ENCODE measurements at regions not wholly inside any gene's neighbourhood (a gene's known extent, or its start where the extent isn't known, plus 50 kb on each side); places are given as distances from the start of the nearest gene placed in this dataset.

DNA sequence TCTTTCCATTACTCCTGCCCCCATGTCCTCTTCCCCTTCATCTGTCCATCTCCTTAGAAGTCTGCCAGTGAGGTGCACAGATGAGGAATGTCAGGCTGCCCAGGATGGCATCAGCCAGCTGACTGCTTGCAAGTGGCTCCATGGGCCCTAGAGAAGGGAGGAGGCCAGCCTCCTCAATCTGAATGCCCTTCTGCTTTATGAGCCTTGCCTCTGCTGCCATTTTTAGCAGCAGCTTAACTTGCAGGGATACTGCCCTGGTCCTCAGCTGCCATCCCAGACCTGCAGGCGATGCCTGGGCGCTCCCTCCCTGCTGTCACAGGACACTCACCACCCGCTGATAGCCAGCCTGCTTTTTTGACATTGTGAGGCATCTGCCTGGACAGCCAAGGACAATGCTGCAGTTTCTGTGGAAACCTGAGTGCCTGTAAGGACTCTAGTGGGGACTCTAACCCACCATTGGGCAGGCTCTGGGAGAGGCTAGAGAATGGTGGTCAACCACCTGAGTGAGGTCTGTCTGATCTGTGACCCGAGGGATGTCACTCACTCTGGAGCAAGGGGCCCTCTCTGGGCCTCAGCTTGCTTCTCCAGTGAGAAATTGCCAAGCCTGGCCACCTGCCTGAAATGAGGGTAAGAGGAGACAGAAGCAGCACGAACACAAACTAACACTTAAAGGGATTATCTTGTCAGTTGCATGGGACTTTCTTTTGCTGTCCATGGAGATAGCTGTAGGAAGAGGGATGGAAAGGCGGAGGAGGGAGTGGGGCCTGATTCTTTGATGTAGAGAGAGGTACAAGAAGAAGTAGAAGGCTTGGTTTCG is 185.0 kb downstream of the MIS18A start:
- WGBS (ENCODE audit: insufficient coverage, insufficient replicate concordance, low lambda C conversion rate, missing lambda C conversion rate) = 6% methylated on average over 7 of the region's 7 CpGs
- Histone ChIP-seq H3K36me3 (ENCODE audit: control insufficient read depth in 2 of 2, insufficient read depth in 2 of 2, low read length in 1 of 2) (no peaks in the 10 kb centered on the region), H2AFZ (ENCODE audit: control insufficient read depth, low read depth, low read length) (no peak overlapping the region), H4K20me1 (ENCODE audit: control insufficient read depth, insufficient read depth) (no peaks in the 10 kb centered on the region), H3K79me2 (ENCODE audit: control insufficient read depth, insufficient read depth, low read length) (no peaks in the 10 kb centered on the region), H3K27me3 (replicated peaks in 1 of 2; ENCODE audit: control insufficient read depth in 2 of 2, insufficient read depth in 2 of 2, low read length in 1 of 2) (no peaks in the 10 kb centered on the region), H3K4me3 (no peak overlapping the region), H3K9ac (ENCODE audit: control insufficient read depth, insufficient read depth, low read length) (no peak overlapping the region), H3K9me3 (replicated peaks; ENCODE audit: control insufficient read depth, insufficient read depth, low read length) (no peaks in the 10 kb centered on the region; the same call in 2 of the 3 replicates), H3K4me2 (ENCODE audit: control insufficient read depth, insufficient read depth) (no peak overlapping the region), H3K27ac (ENCODE audit: control insufficient read depth, insufficient read depth) (no peak overlapping the region), H3K4me1 (ENCODE audit: control insufficient read depth, insufficient read depth, low read length) (no peaks in the 10 kb centered on the region)
- intact Hi-C loops (cut with micrococcal nuclease; ENCODE audit: unreplicated experiment) (no loop called here), in situ Hi-C loops (cut with MboI) (no loop called here)
- no TSS peak for BruUV-seq (replicated peaks)
- ChIA-PET CTCF (no interaction called here), RAD21 (ENCODE audit: unreplicated experiment) (no interaction called here), POLR2A (no interaction called here), SMC1A (ENCODE audit: uncharacterized antibody, unreplicated experiment) (no interaction called here)
- DNase-seq (ENCODE audit: low read depth, low spot score) = no peak
- FAIRE-seq = no peak
- no peak for ATAC-seq
- no peak for TF ChIP-seq ZZZ3 (IDR thresholded peaks at IDR 0.05; ENCODE audit: control insufficient read depth, insufficient read length, low read depth)
- no peak for TF ChIP-seq USF1 (IDR thresholded peaks at IDR 0.05; ENCODE audit: borderline replicate concordance, extremely low read length, insufficient read depth, low read depth, low read length)
- TF ChIP-seq PAX5 (IDR thresholded peaks at IDR 0.05; ENCODE audit: borderline replicate concordance, low read depth, low read length) = no peak
- no peak for TF ChIP-seq POU2F2 (IDR thresholded peaks at IDR 0.05; ENCODE audit: borderline replicate concordance, low read depth, low read length)
- no peak for TF ChIP-seq ZBTB11 (CRISPR knock-in tag; IDR thresholded peaks at IDR 0.05)
- TF ChIP-seq EZH2 (IDR thresholded peaks at IDR 0.05; ENCODE audit: borderline replicate concordance, control insufficient read depth, low read depth, low read length) = no peak
- TF ChIP-seq SIX5 (IDR thresholded peaks at IDR 0.05; ENCODE audit: low read depth, low read length, severe bottlenecking) = no peak
- no peak for TF ChIP-seq RBBP5 (conservative IDR thresholded peaks at IDR 0.05)
- no peak for TF ChIP-seq POLR2AphosphoS2 (IDR thresholded peaks at IDR 0.05; ENCODE audit: low read depth, low read length)
- TF ChIP-seq PML (IDR thresholded peaks at IDR 0.05; ENCODE audit: low read length) = no peak
- TF ChIP-seq ZBTB4 (CRISPR knock-in tag; IDR thresholded peaks at IDR 0.05) = no peak
